Keratinocyte (primary cell): ENCODE measurements at regions not wholly inside any gene's neighbourhood (a gene's known extent, or its start where the extent isn't known, plus 50 kb on each side); places are given as distances from the start of the nearest gene placed in this dataset.

Source experiments
- EZH2 ChIP-seq: IDR thresholded peaks from one replicate; pipeline ENCODE4 v1.6.1; 2012; ENCODE audit warnings: inconsistent platforms, mild to moderate bottlenecking, low read length, moderate library complexity
- TF ChIP-seq, protein P1 (sequence below), 3 experiments: IDR thresholded peaks in 1 of 3; conservative IDR thresholded peaks in 1 of 3; optimal IDR thresholded peaks in 1 of 3; 2 replicates in 2 of 3; 3 replicates in 1 of 3; pipeline versions ENCODE3 to v1.5.1; 2011; ENCODE audit warnings: low read length in 3 of 3, mild to moderate bottlenecking in 3 of 3, moderate library complexity in 2 of 3, control low read depth in 1 of 3, inconsistent platforms in 1 of 3; ENCODE audit not compliant: insufficient read depth in 2 of 3; ENCODE audit errors: extremely low read depth in 1 of 3

DNA sequence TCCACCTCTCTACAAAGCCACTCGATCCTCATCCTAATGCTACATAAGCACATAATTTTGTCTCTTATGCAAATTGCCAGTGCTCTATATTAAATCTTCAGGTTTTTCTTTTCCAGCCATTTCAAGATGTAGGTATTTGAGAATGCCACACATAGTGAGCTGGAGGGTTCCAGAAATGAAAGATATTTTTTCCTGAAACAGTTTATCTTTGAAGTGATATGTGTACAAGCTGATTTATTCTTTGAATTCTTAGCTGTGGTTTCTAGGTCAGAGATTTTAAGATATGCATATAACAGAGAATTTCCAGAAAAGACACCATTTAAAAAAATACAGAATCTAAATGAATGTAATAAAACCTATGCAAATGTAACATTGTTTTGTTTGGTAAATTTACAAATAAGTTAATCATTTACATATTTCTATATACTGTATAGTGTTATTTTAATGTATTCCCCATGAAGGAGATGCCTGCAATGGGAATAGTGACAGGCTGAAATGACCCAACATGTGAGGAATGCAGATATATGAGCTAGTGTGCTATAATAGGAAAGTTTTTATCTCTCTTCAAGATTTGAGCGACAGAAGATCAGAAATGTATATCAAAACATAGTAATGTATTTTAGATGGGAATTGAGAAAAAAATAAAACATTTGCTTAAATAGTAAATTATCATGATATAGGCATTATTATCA, 570.2 kb downstream of the SLITRK1 start:
- TF ChIP-seq, protein P1, sequence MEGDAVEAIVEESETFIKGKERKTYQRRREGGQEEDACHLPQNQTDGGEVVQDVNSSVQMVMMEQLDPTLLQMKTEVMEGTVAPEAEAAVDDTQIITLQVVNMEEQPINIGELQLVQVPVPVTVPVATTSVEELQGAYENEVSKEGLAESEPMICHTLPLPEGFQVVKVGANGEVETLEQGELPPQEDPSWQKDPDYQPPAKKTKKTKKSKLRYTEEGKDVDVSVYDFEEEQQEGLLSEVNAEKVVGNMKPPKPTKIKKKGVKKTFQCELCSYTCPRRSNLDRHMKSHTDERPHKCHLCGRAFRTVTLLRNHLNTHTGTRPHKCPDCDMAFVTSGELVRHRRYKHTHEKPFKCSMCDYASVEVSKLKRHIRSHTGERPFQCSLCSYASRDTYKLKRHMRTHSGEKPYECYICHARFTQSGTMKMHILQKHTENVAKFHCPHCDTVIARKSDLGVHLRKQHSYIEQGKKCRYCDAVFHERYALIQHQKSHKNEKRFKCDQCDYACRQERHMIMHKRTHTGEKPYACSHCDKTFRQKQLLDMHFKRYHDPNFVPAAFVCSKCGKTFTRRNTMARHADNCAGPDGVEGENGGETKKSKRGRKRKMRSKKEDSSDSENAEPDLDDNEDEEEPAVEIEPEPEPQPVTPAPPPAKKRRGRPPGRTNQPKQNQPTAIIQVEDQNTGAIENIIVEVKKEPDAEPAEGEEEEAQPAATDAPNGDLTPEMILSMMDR (optimal IDR thresholded peaks at IDR 0.05 in 1 of 3, IDR thresholded peaks at IDR 0.05 in 1 of 3, conservative IDR thresholded peaks at IDR 0.05 in 1 of 3; ENCODE audit: extremely low read depth in 1 of 3, insufficient read depth in 2 of 3, low read length in 3 of 3) = no peak
- TF ChIP-seq EZH2 = no peak
